RWPE2 (cell line): ENCODE measurements at regions not wholly inside any gene's neighbourhood (a gene's known extent, or its start where the extent isn't known, plus 50 kb on each side); places are given as distances from the start of the nearest gene placed in this dataset.
"Not testable (repeated sequence)": the region's sequence is repeated elsewhere in the genome, so short reads cannot be mapped to it uniquely, and the experiment has no call there.

Experiments
- ATAC-seq: fragments of 200-7000 bp; cut with Tn5 transposase; 3 replicates; pipeline ENCODE4 v1.9.1; 2021; ENCODE audit warnings: low read depth
- DNase-seq: peaks from one replicate; pipeline ENCODE4 v3.0.0-alpha.2; 2020; ENCODE audit warnings: low spot score
- H3K27ac ChIP-seq: fragments of 450-650 bp; 2 replicates; pipeline ENCODE4 v1.5.1; 2017; ENCODE audit warnings: mild to moderate bottlenecking; ENCODE audit not compliant: poor library complexity, severe bottlenecking
- H3K27me3 ChIP-seq: fragments of 250-450 bp; sonication (Bioruptor Pico); 2 replicates; pipeline ENCODE4 v1.5.1; 2021; ENCODE audit warnings: mild to moderate bottlenecking, moderate library complexity; ENCODE audit not compliant: insufficient read depth, poor library complexity, severe bottlenecking
- H3K36me3 ChIP-seq: fragments of 250-450 bp; sonication (Bioruptor Pico); 2 replicates; pipeline ENCODE4 v1.5.1; 2020; ENCODE audit warnings: low read depth, mild to moderate bottlenecking, moderate library complexity
- H3K4me1 ChIP-seq: fragments of 250-450 bp; sonication (Bioruptor Pico); 2 replicates; pipeline ENCODE4 v1.5.1; 2021; ENCODE audit warnings: mild to moderate bottlenecking, moderate library complexity; ENCODE audit not compliant: insufficient read depth, poor library complexity, severe bottlenecking
- H3K4me3 ChIP-seq: fragments of 250-450 bp; sonication (Bioruptor Pico); 2 replicates; pipeline ENCODE4 v1.5.1; 2021; ENCODE audit warnings: mild to moderate bottlenecking, moderate library complexity; ENCODE audit not compliant: severe bottlenecking
- H3K9me3 ChIP-seq: fragments of 250-450 bp; sonication (Bioruptor Pico); 2 replicates; pipeline ENCODE4 v1.5.1; 2021; ENCODE audit warnings: mild to moderate bottlenecking, moderate library complexity; ENCODE audit not compliant: severe bottlenecking
- TF ChIP-seq, protein P1 (sequence below): fragments of 450-650 bp; IDR thresholded peaks from one replicate; pipeline ENCODE4 v1.5.1; 2017; ENCODE audit warnings: mild to moderate bottlenecking, moderate library complexity; ENCODE audit not compliant: poor library complexity, severe bottlenecking

DNA sequence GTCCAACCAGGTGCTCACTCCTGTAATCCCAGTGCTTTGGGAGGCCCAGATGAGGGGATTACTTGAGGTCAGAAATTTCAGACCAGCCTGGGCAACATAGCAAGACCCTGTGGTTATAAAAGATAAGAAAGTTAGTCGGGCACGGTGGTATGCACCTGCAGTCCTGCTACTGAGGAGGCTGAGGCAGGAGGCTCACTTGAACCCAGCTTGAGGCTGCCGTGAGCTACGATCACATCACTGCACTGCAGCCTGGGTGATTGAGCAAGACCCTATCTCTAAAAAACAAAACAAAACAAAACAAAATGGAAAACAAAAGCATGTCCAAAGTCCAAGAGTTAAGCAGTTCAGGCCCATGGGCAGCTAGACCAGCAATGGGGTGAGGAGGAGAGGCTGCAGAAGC is 143.2 kb downstream of the IRX5 start:
- no peak for ATAC-seq
- DNase-seq = no peak
- H3K27ac ChIP-seq = no peak overlapping the region
- no peaks in the 10 kb centered on the region for H3K4me1 ChIP-seq
- H3K36me3 ChIP-seq = no peaks in the 10 kb centered on the region
- TF ChIP-seq, protein P1, sequence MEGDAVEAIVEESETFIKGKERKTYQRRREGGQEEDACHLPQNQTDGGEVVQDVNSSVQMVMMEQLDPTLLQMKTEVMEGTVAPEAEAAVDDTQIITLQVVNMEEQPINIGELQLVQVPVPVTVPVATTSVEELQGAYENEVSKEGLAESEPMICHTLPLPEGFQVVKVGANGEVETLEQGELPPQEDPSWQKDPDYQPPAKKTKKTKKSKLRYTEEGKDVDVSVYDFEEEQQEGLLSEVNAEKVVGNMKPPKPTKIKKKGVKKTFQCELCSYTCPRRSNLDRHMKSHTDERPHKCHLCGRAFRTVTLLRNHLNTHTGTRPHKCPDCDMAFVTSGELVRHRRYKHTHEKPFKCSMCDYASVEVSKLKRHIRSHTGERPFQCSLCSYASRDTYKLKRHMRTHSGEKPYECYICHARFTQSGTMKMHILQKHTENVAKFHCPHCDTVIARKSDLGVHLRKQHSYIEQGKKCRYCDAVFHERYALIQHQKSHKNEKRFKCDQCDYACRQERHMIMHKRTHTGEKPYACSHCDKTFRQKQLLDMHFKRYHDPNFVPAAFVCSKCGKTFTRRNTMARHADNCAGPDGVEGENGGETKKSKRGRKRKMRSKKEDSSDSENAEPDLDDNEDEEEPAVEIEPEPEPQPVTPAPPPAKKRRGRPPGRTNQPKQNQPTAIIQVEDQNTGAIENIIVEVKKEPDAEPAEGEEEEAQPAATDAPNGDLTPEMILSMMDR = no peak
- no peak overlapping the region for H3K4me3 ChIP-seq
- H3K27me3 ChIP-seq = no peaks in the 10 kb centered on the region
- H3K9me3 ChIP-seq = no peaks in the 10 kb centered on the region

GRCh38 chr16:55075208-55075607 is 144.5 kb downstream of the IRX5 start:
- not testable (repeated sequence) for H3K9me3 ChIP-seq, ATAC-seq, H3K36me3 ChIP-seq, H3K4me1 ChIP-seq, H3K4me3 ChIP-seq, H3K27me3 ChIP-seq, H3K27ac ChIP-seq, DNase-seq

DNA sequence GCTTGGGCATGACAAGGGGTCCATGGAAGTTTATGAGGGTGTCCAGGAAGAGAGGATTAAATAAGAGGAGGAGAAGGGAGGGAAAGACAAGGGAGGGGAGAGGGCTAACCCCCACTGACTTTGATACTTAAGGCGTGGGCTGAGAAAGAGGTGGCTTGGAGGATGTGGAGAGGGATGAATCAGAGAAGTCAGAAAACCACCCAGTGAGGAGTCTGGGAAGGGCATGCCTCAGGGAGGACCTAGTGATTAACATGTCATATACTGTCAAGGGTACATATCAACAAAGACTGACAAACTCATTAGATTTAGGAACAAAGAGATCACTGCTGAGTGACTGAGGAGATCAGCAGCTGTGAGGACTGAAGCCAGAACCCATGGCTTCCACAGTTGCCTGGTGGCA is 145.4 kb downstream of the IRX5 start:
- Histone ChIP-seq H3K27me3 (no peaks in the 10 kb centered on the region), H3K27ac (no peak overlapping the region), H3K36me3 (no peaks in the 10 kb centered on the region), H3K4me3 (no peak overlapping the region), H3K4me1 (no peaks in the 10 kb centered on the region), H3K9me3 (no peaks in the 10 kb centered on the region)
- peak; percentile 54; the same call in 1 of the 3 replicates for ATAC-seq
- DNase-seq = no peak
- TF ChIP-seq, protein P1 = no peak

DNA sequence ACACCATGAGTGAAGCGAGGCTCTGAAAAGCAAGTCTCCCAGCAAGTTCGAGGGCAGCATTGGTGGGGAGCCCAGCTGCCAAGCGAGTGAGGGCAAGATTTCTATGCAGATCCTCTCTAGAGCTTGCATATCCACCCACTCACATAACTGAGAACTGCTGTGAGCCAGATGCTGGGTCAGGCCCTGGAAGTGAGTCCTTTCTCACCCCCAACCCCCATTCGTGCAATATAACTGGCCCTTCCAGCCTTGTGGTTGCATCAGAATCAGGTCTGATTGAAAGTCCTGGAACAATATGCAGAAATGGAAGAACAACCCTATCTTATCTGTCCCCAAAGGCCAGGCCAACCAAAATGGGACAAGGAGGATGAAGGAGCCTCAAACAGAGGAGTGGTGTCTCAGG is 146.6 kb downstream of the IRX5 start:
- ATAC-seq (no peak), DNase-seq (no peak)
- no peaks in the 10 kb centered on the region for H3K4me1 ChIP-seq
- H3K9me3 ChIP-seq = no peaks in the 10 kb centered on the region
- TF ChIP-seq, protein P1 = no peak
- H3K27ac ChIP-seq = no peak overlapping the region
- no peaks in the 10 kb centered on the region for H3K36me3 ChIP-seq
- no peaks in the 10 kb centered on the region for H3K27me3 ChIP-seq
- no peak overlapping the region for H3K4me3 ChIP-seq

- Histone ChIP-seq H3K4me3 (no peak overlapping the region), H3K27me3 (no peaks in the 10 kb centered on the region), H3K4me1 (no peaks in the 10 kb centered on the region), H3K27ac (no peak overlapping the region), H3K9me3 (no peaks in the 10 kb centered on the region), H3K36me3 (no peaks in the 10 kb centered on the region)
- TF ChIP-seq, protein P1 = no peak
- no peak for ATAC-seq
- DNase-seq = no peak
These were observed 147.5 kb downstream of the IRX5 start for GRCh38 chr16:55078153-55078552.
